ENCODE measurements at regions not wholly inside any gene's neighbourhood (a gene's known extent, or its start where the extent isn't known, plus 50 kb on each side); places are given as distances from the start of the nearest gene placed in this dataset.

GRCh38 chr4:181225616-181226261 lies 1017.5 kb upstream of the TENM3 start:
- H3K4me1 ChIP-seq, result no peaks in the 10 kb centered on the region
- H3K27me3 ChIP-seq (replicated peaks in 1 of 7), result no peaks in the 10 kb centered on the region
- H3K9me3 ChIP-seq, result no peaks in the 10 kb centered on the region
- H3K4me3 ChIP-seq, result no peak overlapping the region
- no peak for TF ChIP-seq CTCF (IDR thresholded peaks at IDR 0.05 in 8 of 11, conservative IDR thresholded peaks at IDR 0.05 in 3 of 11)
- no peaks in the 10 kb centered on the region for H3K36me3 ChIP-seq
- 57 to 65% (median 60%) methylated on average over 10 of the region's 10 CpGs for WGBS, 5 donors
- H3K27ac ChIP-seq, result no peak overlapping the region
- DNase-seq, result no peak
- intact Hi-C loops (cut with DNase I; ENCODE audit: low total_unique reads), result no loop called here

GRCh38 chr4:181234951-181235680 lies 1008.1 kb upstream of the TENM3 start:
- Histone ChIP-seq H3K9me3 (no peaks in the 10 kb centered on the region), H3K4me1 (no peaks in the 10 kb centered on the region), H3K27ac (no peak overlapping the region), H3K27me3 (replicated peaks in 1 of 7) (no peaks in the 10 kb centered on the region), H3K4me3 (no peak overlapping the region), H3K36me3 (no peaks in the 10 kb centered on the region)
- no peak for TF ChIP-seq CTCF (IDR thresholded peaks at IDR 0.05 in 8 of 11, conservative IDR thresholded peaks at IDR 0.05 in 3 of 11)
- no peak for TF ChIP-seq POLR2AphosphoS5 (IDR thresholded peaks at IDR 0.05)
- TF ChIP-seq POLR2A (IDR thresholded peaks at IDR 0.05), result no peak
- intact Hi-C loops (cut with DNase I; ENCODE audit: low total_unique reads), result no loop called here
- 85 to 93% (median 92%) methylated on average over 13 of the region's 13 CpGs for WGBS, 5 donors
- DNase-seq, result no peak

GRCh38 chr4:181245326-181245725 lies 997.9 kb upstream of the TENM3 start:
- DNase-seq, result no peak
- intact Hi-C loops (cut with DNase I; ENCODE audit: low total_unique reads), result no loop called here
- no peaks in the 10 kb centered on the region for H3K27me3 ChIP-seq (replicated peaks in 1 of 7)
- H3K27ac ChIP-seq, result no peak overlapping the region
- no peaks in the 10 kb centered on the region for H3K36me3 ChIP-seq
- TF ChIP-seq CTCF (IDR thresholded peaks at IDR 0.05 in 8 of 11, conservative IDR thresholded peaks at IDR 0.05 in 3 of 11) (no peak), POLR2AphosphoS5 (IDR thresholded peaks at IDR 0.05) (no peak), POLR2A (IDR thresholded peaks at IDR 0.05) (no peak)
- no peak overlapping the region for H3K4me3 ChIP-seq
- 85 to 95% (median 87%) methylated on average over 6 of the region's 6 CpGs for WGBS, 5 donors
- H3K9me3 ChIP-seq, result no peaks in the 10 kb centered on the region
- H3K4me1 ChIP-seq, result no peaks in the 10 kb centered on the region

GRCh38 chr4:181249031-181249430 lies 994.2 kb upstream of the TENM3 start:
- H3K36me3 ChIP-seq, result no peaks in the 10 kb centered on the region
- 63 to 80% (median 77%) methylated on average over 4 of the region's 4 CpGs for WGBS, 5 donors
- TF ChIP-seq CTCF (IDR thresholded peaks at IDR 0.05 in 8 of 11, conservative IDR thresholded peaks at IDR 0.05 in 3 of 11) (no peak), POLR2AphosphoS5 (IDR thresholded peaks at IDR 0.05) (no peak), POLR2A (IDR thresholded peaks at IDR 0.05) (no peak)
- DNase-seq, result no peak
- no peaks in the 10 kb centered on the region for H3K27me3 ChIP-seq (replicated peaks in 1 of 7)
- intact Hi-C loops (cut with DNase I; ENCODE audit: low total_unique reads), result no loop called here
- no peak overlapping the region for H3K4me3 ChIP-seq
- H3K9me3 ChIP-seq, result no peaks in the 10 kb centered on the region
- H3K27ac ChIP-seq, result no peak overlapping the region
- no peaks in the 10 kb centered on the region for H3K4me1 ChIP-seq
